GM12891 (cell line): ENCODE measurements at regions not wholly inside any gene's neighbourhood (a gene's known extent, or its start where the extent isn't known, plus 50 kb on each side); places are given as distances from the start of the nearest gene placed in this dataset.

Experiments used
- PAX5 ChIP-seq: IDR thresholded peaks from 2 replicates; pipeline ENCODE4 v1.6.1; 2011; ENCODE audit warnings: low read length, moderate library complexity, mild to moderate bottlenecking; ENCODE audit not compliant: insufficient read depth, severe bottlenecking
- POLR2A ChIP-seq: IDR thresholded peaks from 2 replicates; pipeline ENCODE4 v1.6.1; 2011; ENCODE audit warnings: low read depth, low read length, control low read depth
- POLR2AphosphoS5 ChIP-seq: IDR thresholded peaks from 2 replicates; pipeline ENCODE4 v1.6.1; 2011; ENCODE audit warnings: low read depth, low read length, control low read depth
- POU2F2 ChIP-seq: IDR thresholded peaks from 2 replicates; pipeline ENCODE4 v1.6.1; 2011; ENCODE audit warnings: low read depth, mild to moderate bottlenecking, control low read depth, low read length, moderate library complexity
- TAF1 ChIP-seq: IDR thresholded peaks from 2 replicates; pipeline ENCODE4 v1.6.1; 2011; ENCODE audit warnings: low read depth, low read length, control low read depth

DNA sequence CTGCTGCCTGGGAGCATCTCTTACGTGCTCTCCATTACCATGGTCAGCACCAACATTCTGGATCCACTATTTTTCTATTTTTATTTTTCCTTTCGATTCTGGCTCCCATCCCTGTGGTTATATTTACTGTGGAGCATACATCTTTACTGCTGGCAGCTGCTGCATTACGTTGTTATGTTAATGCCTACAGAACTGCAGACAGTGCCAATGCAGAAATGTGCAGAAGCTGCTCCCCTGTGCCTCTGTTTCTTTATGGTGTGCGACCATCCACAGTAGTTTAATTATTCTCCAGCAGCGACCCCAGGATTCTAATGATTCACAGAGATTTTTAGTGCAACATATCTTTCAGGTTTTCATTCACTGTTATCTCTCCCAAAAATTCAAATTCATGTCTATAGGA lies 911.7 kb upstream of the SLITRK6 start:
- TF ChIP-seq POLR2A (no peak), POLR2AphosphoS5 (no peak), TAF1 (no peak), PAX5 (no peak), POU2F2 (no peak)
